Neural cell (in vitro differentiated cells): ENCODE measurements at regions not wholly inside any gene's neighbourhood (a gene's known extent, or its start where the extent isn't known, plus 50 kb on each side); places are given as distances from the start of the nearest gene placed in this dataset.

Experiments used
- EP300 ChIP-seq: fragments of 450-650 bp; conservative IDR thresholded peaks from 2 replicates; pipeline ENCODE4 v1.6.1; 2014; ENCODE audit warnings: antibody characterized with exemption, mild to moderate bottlenecking, moderate library complexity; ENCODE audit not compliant: poor library complexity, severe bottlenecking
- EZH2 ChIP-seq: fragments of 200-600, 300-800 bp; shearing (Covaris generic), sonication (generic); IDR thresholded peaks from 2 replicates; pipeline ENCODE4 v1.6.1; 2014; ENCODE audit warnings: antibody characterized with exemption, low read length, borderline replicate concordance, mild to moderate bottlenecking; ENCODE audit not compliant: insufficient read depth, poor library complexity, severe bottlenecking
- POLR2AphosphoS5 ChIP-seq: IDR thresholded peaks from 2 replicates; pipeline ENCODE4 v1.6.1; 2012
- RAD21 ChIP-seq: fragments of 450-650 bp; conservative IDR thresholded peaks from 2 replicates; pipeline ENCODE4 v1.6.1; 2014; ENCODE audit warnings: antibody characterized with exemption, mild to moderate bottlenecking, moderate library complexity
- SMC3 ChIP-seq: fragments of 450-650 bp; conservative IDR thresholded peaks from 2 replicates; pipeline ENCODE4 v1.6.1; 2014; ENCODE audit warnings: antibody characterized with exemption, mild to moderate bottlenecking, moderate library complexity; ENCODE audit not compliant: poor library complexity
- TAF1 ChIP-seq: IDR thresholded peaks from 2 replicates; pipeline ENCODE4 v1.6.1; 2012; ENCODE audit warnings: low read depth
- TF ChIP-seq, protein P1 (sequence below): fragments of 450-650 bp; IDR thresholded peaks from 2 replicates; pipeline ENCODE4 v1.5.1; 2014; ENCODE audit warnings: antibody characterized with exemption, mild to moderate bottlenecking, moderate library complexity; ENCODE audit not compliant: poor library complexity, severe bottlenecking
- TF ChIP-seq, protein P2 (sequence below): IDR thresholded peaks from 2 replicates; pipeline ENCODE4 v1.6.1; 2012; ENCODE audit warnings: borderline replicate concordance

DNA sequence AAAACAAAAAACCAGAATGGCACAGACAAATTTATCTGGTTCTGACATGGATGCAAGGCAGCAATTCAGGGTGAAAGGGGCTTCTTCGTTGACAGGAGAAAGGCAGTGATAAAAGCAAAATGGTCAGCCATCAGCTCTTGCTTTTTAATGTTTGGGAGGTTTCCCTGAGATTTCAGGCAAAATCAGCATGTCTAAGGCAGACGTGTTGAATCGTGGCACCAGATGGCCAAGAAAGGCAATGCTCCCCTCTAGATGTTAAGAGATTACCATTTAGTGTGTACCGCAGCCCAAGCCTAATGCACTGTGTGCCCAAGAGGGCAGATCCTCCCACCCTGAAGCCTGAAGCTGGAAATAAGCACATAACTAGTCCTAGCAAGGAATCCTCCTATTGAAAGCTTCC, 88.8 kb upstream of the GALNT18 start:
- TF ChIP-seq, protein P1, sequence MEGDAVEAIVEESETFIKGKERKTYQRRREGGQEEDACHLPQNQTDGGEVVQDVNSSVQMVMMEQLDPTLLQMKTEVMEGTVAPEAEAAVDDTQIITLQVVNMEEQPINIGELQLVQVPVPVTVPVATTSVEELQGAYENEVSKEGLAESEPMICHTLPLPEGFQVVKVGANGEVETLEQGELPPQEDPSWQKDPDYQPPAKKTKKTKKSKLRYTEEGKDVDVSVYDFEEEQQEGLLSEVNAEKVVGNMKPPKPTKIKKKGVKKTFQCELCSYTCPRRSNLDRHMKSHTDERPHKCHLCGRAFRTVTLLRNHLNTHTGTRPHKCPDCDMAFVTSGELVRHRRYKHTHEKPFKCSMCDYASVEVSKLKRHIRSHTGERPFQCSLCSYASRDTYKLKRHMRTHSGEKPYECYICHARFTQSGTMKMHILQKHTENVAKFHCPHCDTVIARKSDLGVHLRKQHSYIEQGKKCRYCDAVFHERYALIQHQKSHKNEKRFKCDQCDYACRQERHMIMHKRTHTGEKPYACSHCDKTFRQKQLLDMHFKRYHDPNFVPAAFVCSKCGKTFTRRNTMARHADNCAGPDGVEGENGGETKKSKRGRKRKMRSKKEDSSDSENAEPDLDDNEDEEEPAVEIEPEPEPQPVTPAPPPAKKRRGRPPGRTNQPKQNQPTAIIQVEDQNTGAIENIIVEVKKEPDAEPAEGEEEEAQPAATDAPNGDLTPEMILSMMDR, result no peak
- no peak for TF ChIP-seq POLR2AphosphoS5
- TF ChIP-seq, protein P2, sequence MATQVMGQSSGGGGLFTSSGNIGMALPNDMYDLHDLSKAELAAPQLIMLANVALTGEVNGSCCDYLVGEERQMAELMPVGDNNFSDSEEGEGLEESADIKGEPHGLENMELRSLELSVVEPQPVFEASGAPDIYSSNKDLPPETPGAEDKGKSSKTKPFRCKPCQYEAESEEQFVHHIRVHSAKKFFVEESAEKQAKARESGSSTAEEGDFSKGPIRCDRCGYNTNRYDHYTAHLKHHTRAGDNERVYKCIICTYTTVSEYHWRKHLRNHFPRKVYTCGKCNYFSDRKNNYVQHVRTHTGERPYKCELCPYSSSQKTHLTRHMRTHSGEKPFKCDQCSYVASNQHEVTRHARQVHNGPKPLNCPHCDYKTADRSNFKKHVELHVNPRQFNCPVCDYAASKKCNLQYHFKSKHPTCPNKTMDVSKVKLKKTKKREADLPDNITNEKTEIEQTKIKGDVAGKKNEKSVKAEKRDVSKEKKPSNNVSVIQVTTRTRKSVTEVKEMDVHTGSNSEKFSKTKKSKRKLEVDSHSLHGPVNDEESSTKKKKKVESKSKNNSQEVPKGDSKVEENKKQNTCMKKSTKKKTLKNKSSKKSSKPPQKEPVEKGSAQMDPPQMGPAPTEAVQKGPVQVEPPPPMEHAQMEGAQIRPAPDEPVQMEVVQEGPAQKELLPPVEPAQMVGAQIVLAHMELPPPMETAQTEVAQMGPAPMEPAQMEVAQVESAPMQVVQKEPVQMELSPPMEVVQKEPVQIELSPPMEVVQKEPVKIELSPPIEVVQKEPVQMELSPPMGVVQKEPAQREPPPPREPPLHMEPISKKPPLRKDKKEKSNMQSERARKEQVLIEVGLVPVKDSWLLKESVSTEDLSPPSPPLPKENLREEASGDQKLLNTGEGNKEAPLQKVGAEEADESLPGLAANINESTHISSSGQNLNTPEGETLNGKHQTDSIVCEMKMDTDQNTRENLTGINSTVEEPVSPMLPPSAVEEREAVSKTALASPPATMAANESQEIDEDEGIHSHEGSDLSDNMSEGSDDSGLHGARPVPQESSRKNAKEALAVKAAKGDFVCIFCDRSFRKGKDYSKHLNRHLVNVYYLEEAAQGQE, result no peak
- no peak for TF ChIP-seq RAD21
- TF ChIP-seq TAF1, result no peak
- no peak for TF ChIP-seq EZH2
- no peak for TF ChIP-seq EP300
- TF ChIP-seq SMC3, result no peak
